Stimulated activated CD8-positive, alpha-beta memory T cell treated with anti-CD3 and anti-CD28 coated beads, Interleukin-15, amount 100 ng/mL, for 1 hour (primary cell): ENCODE measurements at regions not wholly inside any gene's neighbourhood (a gene's known extent, or its start where the extent isn't known, plus 50 kb on each side); places are given as distances from the start of the nearest gene placed in this dataset.

Source experiments
- DNase-seq: peaks from one replicate; pipeline ENCODE4 v3.0.0-alpha.2; 2020; ENCODE audit warnings: low read depth

DNA sequence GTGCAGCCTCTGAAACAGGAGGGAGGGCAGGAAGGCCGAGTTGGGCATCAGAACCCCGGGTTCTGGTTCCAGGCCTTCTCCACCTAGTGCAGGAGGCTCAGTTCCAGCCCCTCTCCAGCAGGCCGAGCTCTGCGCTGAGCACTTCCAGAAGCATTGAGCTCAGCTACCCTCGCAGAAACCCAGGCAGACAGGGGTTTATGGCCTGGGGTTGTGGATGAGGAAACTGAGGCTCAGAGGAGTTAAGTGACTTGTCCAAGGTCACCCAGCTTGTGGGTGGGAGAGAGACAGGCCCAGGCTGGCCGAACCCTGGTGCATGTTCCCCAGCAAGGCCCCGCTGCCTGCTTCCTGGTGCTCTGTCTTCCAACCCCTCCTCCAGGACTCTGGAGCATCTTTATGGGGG, 348.9 kb downstream of the PTPRU start:
- DNase-seq = no peak

DNA sequence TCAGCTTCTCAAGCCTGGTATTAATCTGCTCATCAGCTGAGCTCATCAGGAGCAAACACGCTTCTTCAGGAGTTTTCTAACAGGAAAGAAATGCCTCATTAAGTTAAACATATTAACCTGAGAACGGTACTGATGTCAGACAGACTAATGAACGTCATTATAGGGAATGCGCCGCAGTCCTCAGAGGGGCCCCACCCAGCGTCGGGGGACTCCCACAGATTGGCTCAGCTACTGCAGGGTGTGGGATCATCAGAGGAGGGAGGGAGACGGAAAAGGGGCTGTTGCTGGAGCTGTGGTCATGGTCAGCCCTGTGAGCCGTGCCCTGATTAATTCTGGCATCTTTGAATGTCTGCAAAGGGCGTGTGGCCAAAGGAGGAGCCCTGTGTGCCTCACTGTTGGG, 348.5 kb downstream of the PTPRU start:
- no peak for DNase-seq

DNA sequence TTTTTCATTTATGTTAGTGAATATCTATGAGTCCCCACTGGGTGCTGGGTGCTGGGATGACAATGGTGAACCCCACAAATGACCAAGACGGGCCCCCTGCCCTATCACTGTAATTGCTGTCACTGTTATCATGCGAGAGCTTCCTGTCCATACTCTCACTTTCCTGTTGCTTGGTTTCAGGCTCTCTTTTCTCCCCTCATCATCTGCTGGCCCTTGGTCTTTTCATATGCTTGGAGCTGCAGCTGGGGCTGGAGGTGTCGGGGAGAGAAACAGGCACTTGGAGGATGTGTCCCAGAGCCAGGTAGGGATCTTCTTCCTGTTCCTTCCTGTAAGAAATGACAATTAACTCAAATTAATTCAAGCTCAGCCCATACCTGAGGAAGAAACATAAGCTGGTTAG, 348.0 kb downstream of the PTPRU start:
- no peak for DNase-seq

DNA sequence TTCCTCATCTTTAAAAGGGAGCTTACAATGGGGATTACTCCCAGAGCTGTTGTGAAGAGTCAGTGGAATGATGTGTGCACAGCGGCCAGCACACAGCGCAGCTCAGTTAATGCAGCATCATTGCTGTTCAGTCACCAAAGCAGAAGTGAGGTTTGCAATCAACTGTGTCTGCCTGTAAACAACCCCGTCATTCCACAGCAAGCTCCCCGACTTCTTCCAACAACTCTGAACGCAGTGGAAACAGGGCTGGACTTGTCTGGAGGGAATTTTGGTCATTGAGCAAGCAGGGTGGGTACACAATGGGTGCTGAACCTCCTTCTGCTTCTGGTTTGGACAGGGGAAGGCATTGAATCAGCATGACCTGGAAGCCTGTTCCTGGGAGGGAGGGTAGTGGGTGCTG, 347.4 kb downstream of the PTPRU start:
- DNase-seq = no peak

DNA sequence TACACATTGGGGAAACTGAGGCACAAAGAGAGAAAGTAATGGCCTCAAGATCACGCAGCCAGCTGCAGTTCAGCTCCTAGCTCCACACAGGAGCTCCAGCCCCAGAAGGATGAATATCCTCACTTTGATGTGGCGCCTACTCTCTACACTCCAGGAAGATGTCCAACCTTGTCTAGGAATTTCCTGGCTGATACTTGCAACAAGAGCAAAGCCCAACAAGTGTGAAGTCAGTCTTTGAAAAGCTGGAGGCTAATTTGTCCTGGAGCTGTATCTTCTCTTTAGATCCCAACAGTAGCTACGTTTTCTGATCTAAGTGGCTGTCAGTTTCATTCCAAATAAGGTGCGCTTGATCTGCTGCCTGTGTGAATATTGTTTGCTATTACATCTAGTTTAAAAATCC, 344.9 kb downstream of the PTPRU start:
- DNase-seq = no peak

DNA sequence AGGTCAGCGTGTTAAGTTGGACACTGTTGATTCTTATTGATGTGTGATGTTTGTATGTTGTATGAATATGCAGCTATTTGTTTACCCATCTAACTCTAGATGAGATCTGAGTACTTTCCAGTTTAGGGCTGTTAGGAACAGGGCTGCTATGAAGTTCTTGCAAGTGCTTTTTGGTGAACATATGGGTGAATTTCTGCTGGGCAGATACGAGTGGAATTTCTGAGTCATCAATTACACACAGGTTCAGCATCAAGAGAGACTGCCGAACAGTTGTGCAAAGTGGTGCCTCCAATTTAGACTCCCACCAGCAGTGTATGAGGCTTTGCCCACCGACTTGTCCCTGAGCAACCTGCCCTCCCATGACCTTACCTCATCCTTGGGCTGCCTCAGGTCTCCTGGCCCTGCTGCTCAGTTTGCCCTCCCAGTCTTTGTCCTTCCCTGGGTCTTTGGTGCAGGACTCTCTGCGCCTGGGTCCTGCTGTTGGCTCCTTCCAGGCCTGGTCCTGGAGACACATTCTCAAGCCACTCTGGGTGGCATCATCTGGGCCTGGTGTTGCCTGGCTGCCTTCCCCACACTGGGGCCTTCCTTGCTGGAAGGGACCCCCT, 343.6 kb downstream of the PTPRU start:
- DNase-seq = no peak

DNA sequence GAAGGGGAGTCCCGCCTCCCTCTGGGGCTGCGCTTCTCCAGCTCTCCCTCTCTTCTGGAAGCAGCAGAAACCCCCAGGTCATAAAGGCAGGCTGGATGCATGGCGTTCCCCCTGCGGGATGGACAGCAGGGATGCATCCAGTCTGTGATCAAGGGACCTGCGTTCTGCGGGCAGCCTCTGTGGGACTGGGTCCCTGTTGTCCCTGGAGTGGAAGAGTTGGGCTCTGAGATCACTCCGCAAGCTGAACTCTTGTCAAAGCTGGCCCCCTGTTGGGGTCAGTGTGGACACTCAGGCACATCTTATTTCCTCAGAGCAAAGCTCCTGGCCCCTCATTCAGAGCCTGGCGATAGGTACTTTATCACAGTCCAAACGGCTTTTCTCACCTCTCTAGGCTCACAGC, 341.2 kb downstream of the PTPRU start:
- no peak for DNase-seq

DNA sequence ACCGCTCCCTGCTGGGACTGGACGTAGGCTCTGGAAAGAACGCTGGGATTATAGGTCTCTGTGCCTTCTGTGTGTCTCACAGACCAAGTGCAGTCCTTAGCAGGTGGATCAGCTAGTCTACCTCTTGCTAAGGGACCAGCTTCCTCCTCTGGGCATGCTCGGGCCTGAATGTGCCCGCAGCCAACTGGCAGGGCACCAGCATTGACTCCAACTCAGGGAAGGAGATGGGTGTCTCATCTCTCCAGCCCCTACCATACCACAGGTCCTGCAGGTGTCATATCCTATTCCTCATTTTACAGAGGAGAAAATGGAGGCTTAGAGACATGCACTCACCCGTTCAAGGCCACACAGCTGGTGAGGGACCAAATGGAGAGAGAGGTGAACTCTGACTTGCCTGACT, 340.2 kb downstream of the PTPRU start:
- DNase-seq = no peak

DNA sequence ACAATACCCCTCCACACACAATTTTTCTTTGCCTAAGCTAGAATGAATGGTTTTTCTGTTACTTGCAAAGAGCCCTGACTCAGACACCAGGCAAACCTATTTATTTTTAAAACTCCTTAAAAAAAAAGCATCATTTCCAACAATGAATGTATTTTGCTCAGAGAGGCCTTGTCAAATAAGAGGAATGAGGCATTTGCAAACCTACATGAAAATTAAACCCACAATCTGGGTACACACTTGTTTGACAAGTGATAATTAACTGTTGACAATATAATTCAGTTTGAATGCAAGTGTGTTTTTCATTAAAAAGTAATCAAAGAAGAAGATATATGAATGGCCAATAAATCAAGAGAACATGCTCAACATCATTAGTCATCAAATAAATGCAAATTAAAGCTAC, 339.5 kb downstream of the PTPRU start:
- DNase-seq = no peak

DNA sequence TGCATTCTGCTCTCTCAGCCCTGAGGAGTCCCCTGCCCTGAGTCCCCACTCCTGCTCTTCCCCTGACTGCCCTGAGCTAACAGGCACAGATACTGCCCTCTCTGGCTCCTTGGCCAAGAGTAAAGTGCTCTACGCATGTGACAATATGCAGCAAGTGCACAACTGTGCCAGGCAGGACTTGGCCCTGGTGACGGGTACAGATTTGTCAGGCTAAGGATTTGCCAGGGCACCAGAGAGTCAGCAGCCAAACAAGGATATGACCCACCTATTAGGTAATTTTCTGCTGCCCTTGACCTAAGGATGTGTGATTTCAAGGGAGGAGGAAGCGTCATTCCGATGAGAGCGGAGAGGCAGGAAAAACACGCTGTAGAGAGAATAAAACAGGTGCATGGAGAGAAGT, 339.0 kb downstream of the PTPRU start:
- no peak for DNase-seq

DNA sequence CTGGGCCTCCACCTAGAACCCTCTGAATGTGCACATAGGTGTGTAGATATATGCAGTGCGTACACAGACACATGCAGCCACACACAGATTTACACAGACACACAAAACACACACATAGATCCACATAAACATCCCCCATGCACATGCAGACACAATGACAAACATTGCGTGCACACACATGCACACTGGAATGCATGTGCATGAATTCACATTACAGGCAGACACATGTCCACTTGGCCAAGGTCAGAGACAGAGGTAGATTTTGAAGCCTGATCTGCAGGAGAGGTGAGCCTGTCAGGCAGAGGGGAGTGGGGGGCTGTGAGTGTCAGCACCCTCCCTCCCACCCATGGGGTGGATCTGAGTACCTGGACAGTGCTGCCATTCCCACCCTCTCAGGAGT, 338.5 kb downstream of the PTPRU start:
- no peak for DNase-seq

DNA sequence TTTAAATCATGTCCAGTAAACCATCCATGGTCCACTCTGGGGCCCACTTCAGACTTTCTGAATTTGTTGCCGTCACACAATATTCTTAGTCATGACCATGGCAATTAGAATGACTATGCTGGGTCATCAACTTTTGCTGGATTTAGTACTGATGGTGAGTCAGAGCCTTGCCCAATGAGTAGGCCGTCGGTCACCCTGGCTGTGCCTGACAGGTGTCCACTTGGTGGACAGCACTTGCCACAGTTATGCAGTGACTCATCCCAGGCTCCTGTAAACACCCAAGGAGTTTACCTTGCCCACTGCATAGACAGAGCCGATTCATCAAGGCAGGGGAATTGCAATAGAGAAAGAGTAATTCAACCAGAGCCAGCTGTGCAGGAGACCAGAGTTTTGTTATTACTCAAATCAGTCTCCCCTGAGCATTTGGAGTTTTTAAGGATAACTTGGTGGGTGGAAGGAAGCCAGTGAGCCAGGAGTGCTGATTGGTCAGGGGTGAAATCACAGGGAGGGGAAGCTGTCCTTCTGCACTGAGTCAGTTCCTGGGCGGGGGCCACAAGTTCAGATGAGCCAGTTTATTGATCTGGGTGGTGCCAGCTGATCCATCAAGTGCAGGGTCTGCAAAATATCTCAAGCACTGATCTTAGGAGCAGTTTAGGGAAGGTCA, 333.8 kb downstream of the PTPRU start:
- DNase-seq = no peak

DNA sequence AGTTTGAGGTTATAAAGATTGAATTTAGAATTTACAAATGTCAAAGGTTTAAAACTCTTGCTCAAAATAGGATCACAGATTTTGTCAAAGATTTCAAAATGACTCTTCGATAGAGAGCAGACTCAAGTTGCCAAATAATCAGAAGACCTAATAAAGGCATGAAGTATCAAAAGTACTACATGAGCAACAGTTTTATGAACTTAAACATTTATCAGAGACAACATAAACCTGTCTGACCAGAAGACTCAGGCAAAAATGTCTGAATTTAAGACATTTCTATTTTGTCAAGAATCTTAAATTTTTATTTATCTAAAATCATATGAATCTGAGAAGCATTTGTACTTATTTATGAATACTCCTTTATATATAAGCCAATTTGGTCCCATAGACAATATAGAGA, 330.9 kb downstream of the PTPRU start:
- DNase-seq = no peak

DNA sequence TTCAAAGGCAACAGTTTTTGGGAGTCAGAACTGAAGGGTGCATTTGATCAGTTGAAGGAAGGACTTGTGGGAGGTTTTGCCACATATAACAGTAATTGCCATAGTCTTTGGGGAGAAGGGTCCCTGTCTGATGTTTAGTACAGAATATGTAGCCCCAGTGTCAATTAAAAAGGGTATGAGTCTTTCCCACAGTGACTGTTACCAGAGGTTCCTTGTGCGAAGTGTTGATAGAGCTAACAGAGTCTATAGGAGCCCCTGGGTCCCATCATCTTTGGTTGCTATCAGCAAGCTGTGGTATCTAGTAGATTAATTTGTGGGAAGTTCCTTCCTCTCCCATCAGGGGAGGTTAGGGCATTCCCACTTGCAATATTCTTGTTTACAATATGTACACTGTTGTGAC, 329.2 kb downstream of the PTPRU start:
- DNase-seq = no peak

DNA sequence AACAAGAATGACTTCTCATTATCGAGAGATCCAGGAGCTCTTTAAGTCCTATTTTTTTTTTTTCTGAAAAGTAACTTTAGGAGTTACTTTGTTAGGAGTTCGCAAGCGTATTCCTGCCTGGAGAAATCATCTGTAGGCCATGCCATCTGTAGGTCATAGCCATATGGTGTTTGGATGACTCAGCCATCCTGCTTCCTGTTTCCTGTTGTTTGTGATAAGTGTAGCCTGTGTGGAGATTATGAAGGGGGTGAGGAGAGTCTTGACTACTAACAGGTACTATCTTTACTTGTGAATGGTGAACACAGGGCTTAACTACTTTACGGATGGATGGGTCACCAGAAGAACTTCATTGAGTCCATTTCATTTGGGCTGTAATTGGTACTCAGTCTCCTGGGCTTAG, 327.2 kb downstream of the PTPRU start:
- no peak for DNase-seq

DNA sequence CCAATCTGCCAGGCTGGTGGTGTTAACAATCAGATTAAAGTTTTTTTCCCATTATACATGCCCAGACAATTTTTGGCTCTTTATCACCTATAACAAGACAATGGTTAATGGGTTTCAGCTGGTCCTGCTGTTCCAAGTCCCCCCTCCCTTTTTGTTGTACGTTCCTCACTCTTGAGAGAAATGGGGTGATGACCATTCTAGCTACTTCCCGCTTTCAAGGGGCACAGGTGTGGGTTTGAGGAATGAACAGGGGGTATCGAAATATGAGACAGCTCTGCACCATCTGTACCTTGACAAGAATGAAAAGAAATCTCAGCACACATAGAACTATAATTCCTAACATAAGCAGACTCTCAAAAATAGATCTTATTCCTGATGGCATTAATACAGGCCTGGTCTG, 326.8 kb downstream of the PTPRU start:
- DNase-seq = no peak

DNA sequence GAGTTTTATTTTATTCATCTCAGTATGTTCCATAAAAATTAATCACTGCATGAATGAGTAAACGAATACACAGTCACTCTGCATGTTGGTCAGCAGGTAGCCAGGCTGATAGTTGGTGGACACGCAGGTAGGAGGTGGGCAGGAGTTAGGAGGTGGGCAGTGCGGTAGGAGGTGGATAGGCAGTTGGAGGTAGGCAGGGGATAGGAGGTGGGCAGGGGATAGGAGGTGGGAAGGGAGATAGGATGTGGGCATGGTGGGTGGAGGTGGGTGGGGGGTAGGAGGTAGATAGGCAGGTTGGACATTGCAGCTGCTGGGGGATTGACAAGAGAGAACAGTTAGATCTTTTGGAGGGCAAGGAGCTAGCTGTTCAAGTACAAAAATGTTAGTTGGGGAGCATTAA, 322.7 kb downstream of the PTPRU start:
- DNase-seq = no peak

DNA sequence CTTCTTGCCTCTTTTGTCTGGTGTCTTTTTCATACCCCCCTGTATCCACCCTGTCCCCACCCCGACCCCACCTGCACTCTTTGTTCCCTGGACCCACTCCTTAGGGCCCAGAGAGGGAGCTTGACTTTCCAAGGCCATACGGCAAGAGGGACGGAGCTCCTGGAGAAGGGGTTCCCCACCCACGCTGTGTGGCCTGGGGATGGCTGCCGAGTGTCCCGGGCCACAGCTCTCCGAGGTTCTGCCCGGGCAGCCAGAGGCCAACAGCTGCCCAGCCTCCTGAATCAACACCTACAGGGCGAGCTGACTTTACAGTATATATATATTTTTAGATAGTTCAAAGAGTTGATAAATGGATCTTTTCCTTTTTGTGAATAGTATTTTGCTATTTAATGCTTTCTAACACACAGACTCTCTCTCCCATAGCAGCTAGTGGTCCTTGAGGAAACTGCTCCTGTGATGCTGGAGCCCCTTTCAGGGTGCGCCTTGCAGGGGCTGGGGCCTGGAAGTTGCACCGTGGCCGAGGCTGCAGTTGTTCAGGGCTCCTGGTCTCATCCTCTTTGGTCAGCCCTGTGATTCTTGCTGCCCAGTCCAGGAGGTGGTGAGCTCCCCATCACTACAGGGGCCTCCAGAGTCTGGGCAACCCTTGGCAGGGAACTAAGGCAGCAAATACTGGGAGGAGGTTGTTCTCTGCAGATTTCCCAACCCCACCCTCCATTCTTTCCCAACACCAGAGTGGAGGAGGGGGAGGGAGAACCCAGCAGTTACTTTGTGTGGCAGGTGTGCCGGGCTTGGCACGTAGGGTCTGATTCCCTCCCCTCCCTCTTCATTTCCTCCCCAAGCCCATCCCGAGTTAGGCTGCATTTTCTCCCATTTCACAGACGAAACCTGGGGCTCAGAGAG, 321.6 kb downstream of the PTPRU start:
- no peak for DNase-seq

DNA sequence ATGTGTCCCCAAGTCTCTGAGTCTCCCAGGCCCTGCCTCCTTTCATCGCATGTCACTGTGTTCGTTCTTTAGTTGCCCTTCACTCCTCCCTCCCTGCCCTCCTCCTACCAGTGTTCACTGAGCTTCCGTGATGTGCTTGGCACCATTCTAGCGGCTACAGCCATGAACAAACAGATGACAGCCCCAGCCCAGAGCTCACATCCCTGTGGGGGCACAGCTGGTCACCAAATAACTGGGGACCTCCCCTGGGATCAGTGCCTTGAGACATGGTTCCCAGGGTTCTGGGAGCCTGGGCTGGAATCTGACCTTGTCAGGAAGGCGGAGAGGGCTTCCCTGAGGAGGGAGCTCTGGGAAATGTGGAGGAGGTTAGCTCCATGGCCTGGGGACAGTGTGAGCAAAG, 320.7 kb downstream of the PTPRU start:
- DNase-seq = no peak

DNA sequence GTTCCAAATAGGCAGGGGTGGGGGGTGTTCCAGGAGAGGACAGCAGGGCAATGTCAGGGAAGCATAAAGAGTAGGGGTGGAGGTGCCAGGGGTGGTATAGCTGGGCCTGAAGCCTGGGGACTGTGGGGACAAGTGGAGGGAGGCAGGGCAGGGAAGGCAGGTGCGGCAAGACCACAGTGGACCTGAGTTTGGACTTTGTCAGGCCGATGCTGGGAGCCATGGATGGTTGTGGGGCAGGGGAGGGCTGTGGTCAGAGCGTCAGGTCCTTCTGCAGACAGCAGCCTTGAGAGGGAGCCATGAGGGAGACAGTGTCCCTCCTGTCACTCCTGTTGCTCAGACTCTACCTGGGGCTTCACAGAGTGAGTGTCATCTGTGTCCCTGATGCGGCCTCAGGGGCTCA, 320.3 kb downstream of the PTPRU start:
- no peak for DNase-seq

DNA sequence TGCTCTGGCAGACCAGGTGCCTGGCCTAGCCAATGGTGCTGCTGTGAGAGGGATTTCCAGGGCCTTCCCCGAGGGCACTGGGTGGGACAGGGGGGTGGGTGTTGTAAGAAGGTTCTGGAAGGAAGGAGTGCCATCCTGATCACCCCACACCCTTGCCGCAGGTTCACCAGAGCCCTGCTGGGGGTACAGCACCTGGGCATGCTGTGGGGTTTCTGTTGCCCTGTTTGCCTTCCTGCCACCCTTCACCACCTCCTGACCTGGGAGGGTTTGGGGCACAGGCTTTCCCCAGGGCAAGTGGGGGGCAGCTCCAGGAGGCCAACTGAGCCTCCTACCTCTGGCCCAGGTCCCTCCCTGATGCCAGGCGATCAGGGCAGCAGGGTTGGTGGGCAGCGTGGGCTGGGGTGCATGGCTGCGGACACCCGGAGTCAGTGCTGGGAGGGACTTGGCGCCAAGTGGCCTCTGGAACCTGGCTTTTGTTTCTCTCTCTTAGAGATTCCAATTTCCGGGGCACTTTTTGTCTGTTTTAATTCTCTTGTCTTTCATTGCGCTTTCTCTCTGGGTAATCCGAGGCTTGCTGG, 318.8 kb downstream of the PTPRU start:
- DNase-seq = no peak

DNA sequence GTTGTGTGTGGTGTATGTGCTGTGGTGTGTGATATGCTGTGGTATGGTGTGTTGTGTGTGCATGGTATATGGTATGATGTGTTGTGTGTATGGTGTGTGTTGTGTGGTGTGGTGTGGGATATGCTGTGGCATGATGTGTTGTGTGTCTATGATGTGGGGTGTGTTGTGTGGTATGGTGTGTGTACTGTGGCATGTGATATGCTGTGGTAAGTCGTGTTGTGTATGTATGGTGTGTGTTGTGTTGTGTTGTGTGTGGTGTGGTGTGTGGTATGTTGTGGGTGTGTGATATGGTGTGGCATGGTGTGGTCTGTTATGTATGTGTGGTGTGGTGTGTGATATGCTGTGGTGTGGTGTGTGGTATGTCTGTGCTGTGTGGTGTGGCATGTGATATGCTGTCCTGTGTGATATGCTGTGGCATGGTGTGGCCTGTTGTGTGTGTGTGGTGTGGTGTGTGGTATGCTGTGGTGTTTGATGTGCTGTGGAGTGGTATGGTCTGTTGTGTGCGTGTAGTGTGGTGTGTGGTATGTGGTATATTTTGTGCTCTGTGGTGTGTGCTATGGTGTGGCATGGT, 318.0 kb downstream of the PTPRU start:
- DNase-seq = no peak
